Stomach (tissue), 4 donors: ENCODE measurements at regions not wholly inside any gene's neighbourhood (a gene's known extent, or its start where the extent isn't known, plus 50 kb on each side); places are given as distances from the start of the nearest gene placed in this dataset.

Experiments used
- EP300 ChIP-seq: sonication (generic); formaldehyde crosslinking; IDR thresholded peaks from one replicate; pipeline ENCODE4 v1.6.1; 2017; ENCODE audit warnings: antibody characterized with exemption
- POLR2A ChIP-seq, 4 donors: fragments of 450-650 bp; IDR thresholded peaks; one replicate each; pipeline ENCODE4 v1.6.1; 2016; ENCODE audit warnings: antibody characterized with exemption in 4 of 4, control low read depth in 2 of 4, mild to moderate bottlenecking in 1 of 4, moderate library complexity in 1 of 4
- POLR2AphosphoS5 ChIP-seq, 3 donors: sonication (generic); formaldehyde crosslinking; IDR thresholded peaks; one replicate each; pipeline ENCODE4 v1.6.1; 2016; ENCODE audit warnings: antibody characterized with exemption in 3 of 3
- TF ChIP-seq, protein P1 (sequence below), 7 experiments: fragments of 450-650 bp in 4 of 7; fragments of 200-600 bp in 3 of 7; sonication (generic) in 3 of 7; IDR thresholded peaks; one replicate each; pipeline ENCODE4 v1.5.1; 2016 to 2019; ENCODE audit warnings: antibody characterized with exemption in 7 of 7, control low read depth in 2 of 7, mild to moderate bottlenecking in 1 of 7

DNA sequence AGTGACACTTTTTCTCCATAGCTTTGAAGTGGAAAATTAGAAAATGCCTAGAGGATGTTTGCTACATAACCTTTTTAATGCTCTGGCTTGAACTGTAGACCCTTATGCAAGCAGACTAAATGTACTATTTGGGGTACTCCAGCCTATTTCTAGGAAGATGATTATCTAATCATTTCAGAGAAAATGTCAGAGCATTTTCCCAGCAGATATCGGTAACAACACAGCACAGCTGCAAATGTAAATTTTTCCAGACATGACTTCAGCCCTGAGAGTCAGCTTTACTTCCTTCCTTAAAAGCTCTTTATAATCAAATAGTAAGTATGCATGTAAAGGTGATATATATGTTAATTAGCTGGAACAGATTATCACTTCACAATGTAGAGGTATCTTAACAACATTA, 1647.1 kb downstream of the SUCLG1 start:
- TF ChIP-seq EP300 (no peak), POLR2A (IDR thresholded peaks at IDR 0.05) (no peak), POLR2AphosphoS5 (IDR thresholded peaks at IDR 0.05) (no peak)
- TF ChIP-seq, protein P1, sequence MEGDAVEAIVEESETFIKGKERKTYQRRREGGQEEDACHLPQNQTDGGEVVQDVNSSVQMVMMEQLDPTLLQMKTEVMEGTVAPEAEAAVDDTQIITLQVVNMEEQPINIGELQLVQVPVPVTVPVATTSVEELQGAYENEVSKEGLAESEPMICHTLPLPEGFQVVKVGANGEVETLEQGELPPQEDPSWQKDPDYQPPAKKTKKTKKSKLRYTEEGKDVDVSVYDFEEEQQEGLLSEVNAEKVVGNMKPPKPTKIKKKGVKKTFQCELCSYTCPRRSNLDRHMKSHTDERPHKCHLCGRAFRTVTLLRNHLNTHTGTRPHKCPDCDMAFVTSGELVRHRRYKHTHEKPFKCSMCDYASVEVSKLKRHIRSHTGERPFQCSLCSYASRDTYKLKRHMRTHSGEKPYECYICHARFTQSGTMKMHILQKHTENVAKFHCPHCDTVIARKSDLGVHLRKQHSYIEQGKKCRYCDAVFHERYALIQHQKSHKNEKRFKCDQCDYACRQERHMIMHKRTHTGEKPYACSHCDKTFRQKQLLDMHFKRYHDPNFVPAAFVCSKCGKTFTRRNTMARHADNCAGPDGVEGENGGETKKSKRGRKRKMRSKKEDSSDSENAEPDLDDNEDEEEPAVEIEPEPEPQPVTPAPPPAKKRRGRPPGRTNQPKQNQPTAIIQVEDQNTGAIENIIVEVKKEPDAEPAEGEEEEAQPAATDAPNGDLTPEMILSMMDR (IDR thresholded peaks at IDR 0.05), result no peak
